Neutrophil (primary cell): ENCODE measurements at regions not wholly inside any gene's neighbourhood (a gene's known extent, or its start where the extent isn't known, plus 50 kb on each side); places are given as distances from the start of the nearest gene placed in this dataset.

ENCODE experiments used
- H3K27ac ChIP-seq: fragments of 200-600 bp; sonication (generic); 2 replicates; pipeline ENCODE4 v1.5.1; 2016; ENCODE audit warnings: mild to moderate bottlenecking, moderate library complexity
- H3K27me3 ChIP-seq: fragments of 200-600 bp; sonication (generic); 2 replicates; pipeline ENCODE4 v1.6.0; 2016; ENCODE audit warnings: mild to moderate bottlenecking
- H3K36me3 ChIP-seq: fragments of 200-600 bp; sonication (generic); 2 replicates; pipeline ENCODE4 v1.5.1; 2017
- H3K4me1 ChIP-seq, 2 experiments: fragments of 200-600 bp in 1 of 2; sonication (generic) in 1 of 2; 1 replicate in 1 of 2; 2 replicates in 1 of 2; pipeline versions ENCODE4 v1.5.1 to v1.6.1; 2013 to 2016; ENCODE audit warnings: low read depth in 1 of 2, low read length in 1 of 2, mild to moderate bottlenecking in 1 of 2, moderate library complexity in 1 of 2; ENCODE audit not compliant: control insufficient read depth in 1 of 2, insufficient read depth in 1 of 2
- H3K4me3 ChIP-seq, 2 experiments: fragments of 200-600 bp in 1 of 2; sonication (generic) in 1 of 2; 1 replicate in 1 of 2; 2 replicates in 1 of 2; pipeline ENCODE4 v1.5.1; 2013 to 2016; ENCODE audit warnings: low read depth in 1 of 2, low read length in 1 of 2, mild to moderate bottlenecking in 1 of 2, moderate library complexity in 1 of 2
- H3K9me3 ChIP-seq: fragments of 200-600 bp; sonication (generic); 2 replicates; pipeline ENCODE4 v1.5.1; 2016
- CTCF ChIP-seq: fragments of 200-600 bp; sonication (generic); IDR thresholded peaks from 2 replicates; pipeline ENCODE4 v1.5.1; 2016; ENCODE audit warnings: antibody characterized with exemption

- H3K36me3 ChIP-seq, result no peaks in the 10 kb centered on the region
- no peak for TF ChIP-seq CTCF
- no peaks in the 10 kb centered on the region for H3K4me1 ChIP-seq
- no peaks in the 10 kb centered on the region for H3K9me3 ChIP-seq
- H3K4me3 ChIP-seq, result no peak overlapping the region
- H3K27ac ChIP-seq, result no peak overlapping the region
- no peaks in the 10 kb centered on the region for H3K27me3 ChIP-seq
Measured at GRCh38 chr13:91079176-91079575, 268.3 kb upstream of the MIR17HG start.

- H3K9me3 ChIP-seq, result no peaks in the 10 kb centered on the region
- H3K27me3 ChIP-seq, result no peaks in the 10 kb centered on the region
- H3K27ac ChIP-seq, result no peak overlapping the region
- H3K36me3 ChIP-seq, result no peaks in the 10 kb centered on the region
- TF ChIP-seq CTCF, result no peak
- H3K4me3 ChIP-seq, result no peak overlapping the region
- H3K4me1 ChIP-seq, result no peaks in the 10 kb centered on the region
Measured at GRCh38 chr13:91085127-91085526, 262.4 kb upstream of the MIR17HG start.

GRCh38 chr13:91086936-91087716 is 260.4 kb upstream of the MIR17HG start:
- Histone ChIP-seq H3K9me3 (no peaks in the 10 kb centered on the region), H3K27me3 (no peaks in the 10 kb centered on the region), H3K27ac (no peak overlapping the region), H3K4me3 (no peak overlapping the region), H3K36me3 (no peaks in the 10 kb centered on the region), H3K4me1 (no peaks in the 10 kb centered on the region)
- TF ChIP-seq CTCF, result no peak

GRCh38 chr13:91097269-91097668 is 250.2 kb upstream of the MIR17HG start:
- no peaks in the 10 kb centered on the region for H3K27me3 ChIP-seq
- no peak overlapping the region for H3K4me3 ChIP-seq
- no peaks in the 10 kb centered on the region for H3K4me1 ChIP-seq
- no peak for TF ChIP-seq CTCF
- H3K27ac ChIP-seq, result no peak overlapping the region
- H3K36me3 ChIP-seq, result no peaks in the 10 kb centered on the region
- H3K9me3 ChIP-seq, result no peaks in the 10 kb centered on the region

- Histone ChIP-seq H3K36me3 (no peaks in the 10 kb centered on the region), H3K9me3 (no peaks in the 10 kb centered on the region), H3K4me1 (no peaks in the 10 kb centered on the region), H3K27me3 (no peaks in the 10 kb centered on the region), H3K4me3 (no peak overlapping the region), H3K27ac (no peak overlapping the region)
- TF ChIP-seq CTCF, result no peak
Measured at GRCh38 chr13:91099877-91100276, 247.6 kb upstream of the MIR17HG start.
